ENCODE measurements at regions not wholly inside any gene's neighbourhood (a gene's known extent, or its start where the extent isn't known, plus 50 kb on each side); places are given as distances from the start of the nearest gene placed in this dataset.

DNA sequence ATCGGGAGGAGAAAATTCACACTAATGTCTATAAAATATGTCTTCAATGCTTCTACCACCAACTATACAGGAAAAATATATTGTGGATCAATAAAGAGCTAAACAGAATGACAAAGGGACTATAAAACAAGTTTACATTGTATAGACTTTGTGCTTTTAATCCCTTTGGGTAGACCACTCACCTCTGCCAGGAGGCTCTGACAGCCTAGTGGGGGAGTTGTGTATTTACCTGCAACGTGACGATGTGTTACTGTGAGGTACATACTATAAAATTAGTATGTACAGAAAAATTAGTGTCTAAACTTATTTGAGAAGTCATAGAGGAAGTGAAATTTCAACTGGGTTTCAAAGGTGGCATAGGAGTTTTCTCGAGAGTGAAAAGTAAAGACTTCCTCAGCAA is 243.3 kb upstream of the REG3G start:
- TF ChIP-seq, protein P1, sequence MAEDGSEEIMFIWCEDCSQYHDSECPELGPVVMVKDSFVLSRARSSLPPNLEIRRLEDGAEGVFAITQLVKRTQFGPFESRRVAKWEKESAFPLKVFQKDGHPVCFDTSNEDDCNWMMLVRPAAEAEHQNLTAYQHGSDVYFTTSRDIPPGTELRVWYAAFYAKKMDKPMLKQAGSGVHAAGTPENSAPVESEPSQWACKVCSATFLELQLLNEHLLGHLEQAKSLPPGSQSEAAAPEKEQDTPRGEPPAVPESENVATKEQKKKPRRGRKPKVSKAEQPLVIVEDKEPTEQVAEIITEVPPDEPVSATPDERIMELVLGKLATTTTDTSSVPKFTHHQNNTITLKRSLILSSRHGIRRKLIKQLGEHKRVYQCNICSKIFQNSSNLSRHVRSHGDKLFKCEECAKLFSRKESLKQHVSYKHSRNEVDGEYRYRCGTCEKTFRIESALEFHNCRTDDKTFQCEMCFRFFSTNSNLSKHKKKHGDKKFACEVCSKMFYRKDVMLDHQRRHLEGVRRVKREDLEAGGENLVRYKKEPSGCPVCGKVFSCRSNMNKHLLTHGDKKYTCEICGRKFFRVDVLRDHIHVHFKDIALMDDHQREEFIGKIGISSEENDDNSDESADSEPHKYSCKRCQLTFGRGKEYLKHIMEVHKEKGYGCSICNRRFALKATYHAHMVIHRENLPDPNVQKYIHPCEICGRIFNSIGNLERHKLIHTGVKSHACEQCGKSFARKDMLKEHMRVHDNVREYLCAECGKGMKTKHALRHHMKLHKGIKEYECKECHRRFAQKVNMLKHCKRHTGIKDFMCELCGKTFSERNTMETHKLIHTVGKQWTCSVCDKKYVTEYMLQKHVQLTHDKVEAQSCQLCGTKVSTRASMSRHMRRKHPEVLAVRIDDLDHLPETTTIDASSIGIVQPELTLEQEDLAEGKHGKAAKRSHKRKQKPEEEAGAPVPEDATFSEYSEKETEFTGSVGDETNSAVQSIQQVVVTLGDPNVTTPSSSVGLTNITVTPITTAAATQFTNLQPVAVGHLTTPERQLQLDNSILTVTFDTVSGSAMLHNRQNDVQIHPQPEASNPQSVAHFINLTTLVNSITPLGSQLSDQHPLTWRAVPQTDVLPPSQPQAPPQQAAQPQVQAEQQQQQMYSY (CRISPR knock-in tag; IDR thresholded peaks at IDR 0.05), result no peak
- TF ChIP-seq, protein P2, sequence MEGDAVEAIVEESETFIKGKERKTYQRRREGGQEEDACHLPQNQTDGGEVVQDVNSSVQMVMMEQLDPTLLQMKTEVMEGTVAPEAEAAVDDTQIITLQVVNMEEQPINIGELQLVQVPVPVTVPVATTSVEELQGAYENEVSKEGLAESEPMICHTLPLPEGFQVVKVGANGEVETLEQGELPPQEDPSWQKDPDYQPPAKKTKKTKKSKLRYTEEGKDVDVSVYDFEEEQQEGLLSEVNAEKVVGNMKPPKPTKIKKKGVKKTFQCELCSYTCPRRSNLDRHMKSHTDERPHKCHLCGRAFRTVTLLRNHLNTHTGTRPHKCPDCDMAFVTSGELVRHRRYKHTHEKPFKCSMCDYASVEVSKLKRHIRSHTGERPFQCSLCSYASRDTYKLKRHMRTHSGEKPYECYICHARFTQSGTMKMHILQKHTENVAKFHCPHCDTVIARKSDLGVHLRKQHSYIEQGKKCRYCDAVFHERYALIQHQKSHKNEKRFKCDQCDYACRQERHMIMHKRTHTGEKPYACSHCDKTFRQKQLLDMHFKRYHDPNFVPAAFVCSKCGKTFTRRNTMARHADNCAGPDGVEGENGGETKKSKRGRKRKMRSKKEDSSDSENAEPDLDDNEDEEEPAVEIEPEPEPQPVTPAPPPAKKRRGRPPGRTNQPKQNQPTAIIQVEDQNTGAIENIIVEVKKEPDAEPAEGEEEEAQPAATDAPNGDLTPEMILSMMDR (IDR thresholded peaks at IDR 0.05), result no peak
- TF ChIP-seq ZNF317 (CRISPR knock-in tag; IDR thresholded peaks at IDR 0.05; ENCODE audit: borderline replicate concordance, low read depth) (no peak), TCF7 (CRISPR knock-in tag; IDR thresholded peaks at IDR 0.05; ENCODE audit: low read depth) (no peak)
- TF ChIP-seq, protein P3, sequence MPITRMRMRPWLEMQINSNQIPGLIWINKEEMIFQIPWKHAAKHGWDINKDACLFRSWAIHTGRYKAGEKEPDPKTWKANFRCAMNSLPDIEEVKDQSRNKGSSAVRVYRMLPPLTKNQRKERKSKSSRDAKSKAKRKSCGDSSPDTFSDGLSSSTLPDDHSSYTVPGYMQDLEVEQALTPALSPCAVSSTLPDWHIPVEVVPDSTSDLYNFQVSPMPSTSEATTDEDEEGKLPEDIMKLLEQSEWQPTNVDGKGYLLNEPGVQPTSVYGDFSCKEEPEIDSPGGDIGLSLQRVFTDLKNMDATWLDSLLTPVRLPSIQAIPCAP (CRISPR knock-in tag; IDR thresholded peaks at IDR 0.05), result no peak
